ENCODE measurements at regions not wholly inside any gene's neighbourhood (a gene's known extent, or its start where the extent isn't known, plus 50 kb on each side); places are given as distances from the start of the nearest gene placed in this dataset.

- TF ChIP-seq CTCF (conservative IDR thresholded peaks at IDR 0.05 in 1 of 2, IDR thresholded peaks at IDR 0.05 in 1 of 2; ENCODE audit: low read depth in 1 of 2, low read length in 2 of 2) (no peak), EZH2 (IDR thresholded peaks at IDR 0.05; ENCODE audit: low read length, missing control alignments) (no peak)
Observed at GRCh38 chr4:23697722-23698121, 192.1 kb downstream of the PPARGC1A start.

Measured in fibroblast of lung (primary cell).